Stimulated activated CD4-positive, alpha-beta T cell treated with anti-CD3 and anti-CD28 coated beads, Interleukin-4, amount 100 ng/mL, for 24 hours (primary cell): ENCODE measurements at regions not wholly inside any gene's neighbourhood (a gene's known extent, or its start where the extent isn't known, plus 50 kb on each side); places are given as distances from the start of the nearest gene placed in this dataset.

Source experiments
- DNase-seq: peaks from one replicate; pipeline ENCODE4 v3.0.0-alpha.2; 2020

DNA sequence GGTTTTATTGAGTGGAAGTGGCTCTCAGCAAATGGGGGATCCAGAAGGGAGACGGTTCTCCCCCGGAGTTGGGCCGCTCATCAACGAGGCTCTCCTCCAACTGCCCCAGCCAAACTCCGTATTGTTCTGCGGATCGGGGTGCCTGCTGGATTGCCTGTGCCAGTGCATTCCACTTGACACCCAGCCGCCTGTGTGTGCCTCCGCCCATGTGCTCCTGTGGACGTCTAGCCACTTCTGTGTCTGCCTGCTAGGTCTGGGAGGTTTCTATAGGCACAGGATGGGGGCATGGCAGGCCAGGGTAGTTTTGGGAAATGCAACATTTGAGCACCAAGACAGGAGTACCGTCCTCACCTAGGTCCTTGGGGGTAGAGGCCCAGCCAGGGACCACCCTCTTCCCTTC lies 225.7 kb upstream of the AMIGO2 start:
- DNase-seq = no peak

DNA sequence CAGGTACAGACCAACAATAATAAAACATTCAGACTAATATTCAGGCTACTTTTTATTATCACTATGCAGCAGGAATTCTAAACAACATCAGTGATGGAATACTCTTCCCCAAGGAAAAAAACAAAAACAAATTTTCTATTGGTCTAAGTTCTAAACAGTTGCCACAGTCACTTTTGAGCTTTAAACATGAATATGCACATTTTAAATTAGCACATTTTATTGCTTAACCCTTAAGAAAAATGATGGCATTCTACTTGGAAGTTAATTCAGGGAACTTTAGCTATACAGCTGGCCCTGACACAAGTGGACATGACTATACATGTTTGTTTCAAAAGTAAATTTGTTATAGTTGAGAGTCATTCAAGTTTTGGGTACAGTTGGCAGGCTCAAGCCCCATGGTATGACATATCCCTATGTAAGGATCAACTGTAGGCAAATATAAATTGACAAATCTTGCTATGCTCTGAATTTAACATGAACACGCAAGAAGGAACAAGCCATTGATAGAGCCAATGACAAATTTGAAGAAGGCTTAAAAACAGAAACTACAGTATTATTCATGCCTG lies 224.3 kb upstream of the AMIGO2 start:
- no peak for DNase-seq

DNA sequence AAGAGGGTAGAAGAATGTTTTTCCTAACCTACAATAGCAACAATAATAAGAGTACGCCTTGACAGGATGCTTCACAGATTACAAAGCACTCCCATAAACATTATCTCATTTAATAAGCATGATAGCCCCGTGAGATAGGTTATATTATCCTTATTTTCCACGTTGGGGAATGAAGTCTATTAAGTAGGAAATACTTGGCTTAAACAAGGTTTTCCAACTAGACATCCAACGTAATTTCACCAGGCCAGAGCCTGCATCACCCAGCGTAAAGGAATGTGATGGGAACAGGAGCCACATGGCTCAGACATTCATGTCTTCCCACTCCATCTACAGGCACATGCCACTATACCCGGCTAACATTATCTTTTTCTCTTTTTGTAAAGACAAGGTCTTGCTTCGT lies 223.4 kb upstream of the AMIGO2 start:
- no peak for DNase-seq

DNA sequence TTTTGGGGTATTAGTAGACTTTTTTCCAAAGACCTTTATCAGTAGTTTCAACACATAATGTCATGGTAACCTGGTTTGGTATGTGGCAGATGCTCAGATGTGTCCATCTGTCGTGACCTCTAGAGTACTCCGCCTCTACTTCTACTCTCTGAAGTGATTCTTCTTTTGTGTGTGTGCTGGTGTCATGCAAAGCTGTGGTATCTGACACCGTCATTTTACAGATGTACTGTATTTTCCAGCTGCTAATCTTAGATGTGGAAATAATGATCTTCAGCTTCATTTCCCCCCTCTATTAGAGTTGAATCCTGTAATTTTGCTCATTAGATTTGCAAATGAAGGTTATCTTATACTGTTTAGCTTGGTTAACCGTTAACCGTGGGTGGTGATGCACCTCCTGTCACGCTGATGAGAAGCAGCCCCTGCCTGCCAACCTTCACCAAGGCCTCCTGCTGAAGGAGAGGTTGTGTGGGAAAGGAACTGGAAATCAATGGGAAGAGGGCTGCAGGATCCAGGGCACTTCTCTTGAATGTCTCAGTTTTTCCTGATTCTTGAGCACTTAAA lies 222.4 kb upstream of the AMIGO2 start:
- peak; percentile 49 for DNase-seq

DNA sequence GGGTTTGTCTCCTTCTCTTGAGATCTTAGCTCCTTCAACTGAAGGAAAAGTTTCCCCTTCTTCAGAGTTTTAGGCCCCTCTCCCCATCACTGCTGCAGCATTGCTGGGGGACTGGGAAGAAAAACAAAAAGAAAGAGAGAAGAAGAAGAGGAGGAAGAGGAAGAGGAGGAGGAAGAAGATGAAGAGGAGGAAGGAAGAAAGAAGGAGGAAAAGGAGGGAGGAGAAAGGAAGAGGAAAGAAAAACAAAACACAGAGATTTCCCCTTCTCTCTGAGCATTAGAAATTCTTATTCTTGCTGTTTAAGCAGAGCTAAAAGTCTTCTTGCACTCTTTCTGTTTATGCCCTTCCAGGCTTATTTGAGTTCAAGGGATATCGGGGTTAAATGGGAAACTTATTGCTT lies 219.8 kb upstream of the AMIGO2 start:
- DNase-seq = no peak

DNA sequence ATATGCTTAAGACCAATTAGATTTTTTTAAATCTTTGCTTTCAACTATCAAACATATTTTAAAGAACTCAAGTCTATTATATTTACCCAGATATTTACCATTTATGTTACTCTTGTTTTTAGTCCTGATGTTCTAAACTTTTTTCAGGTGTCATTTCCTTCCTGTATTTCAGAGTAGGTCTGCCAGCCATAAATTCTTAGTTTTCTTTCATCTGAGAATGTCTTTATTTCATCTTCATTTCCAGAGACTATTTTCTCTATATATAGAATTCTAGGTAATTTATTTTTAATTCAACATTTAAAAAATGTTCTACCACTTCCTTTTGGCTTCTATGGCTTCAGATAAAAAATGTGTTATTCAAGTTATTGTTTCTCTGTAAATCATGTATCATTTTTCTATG lies 218.2 kb upstream of the AMIGO2 start:
- DNase-seq = no peak

DNA sequence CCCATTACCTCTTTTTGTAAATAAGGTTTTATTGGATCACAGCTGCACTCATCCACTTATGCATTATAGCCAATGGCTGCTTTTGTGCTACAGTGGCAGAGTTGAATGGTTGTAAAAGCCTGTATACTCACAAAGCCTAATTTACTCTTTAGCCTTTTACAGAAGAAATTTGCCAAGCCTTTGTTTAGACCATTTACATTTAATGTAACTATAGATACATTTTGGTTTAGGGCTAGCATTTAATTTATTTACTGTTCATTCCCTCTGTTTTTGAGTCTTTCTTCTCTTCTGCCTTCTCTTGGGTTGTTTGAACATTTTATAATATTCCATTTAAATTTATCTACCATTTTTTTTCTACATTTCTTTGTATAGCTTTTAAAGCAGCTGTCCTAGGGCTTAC lies 217.1 kb upstream of the AMIGO2 start:
- no peak for DNase-seq

DNA sequence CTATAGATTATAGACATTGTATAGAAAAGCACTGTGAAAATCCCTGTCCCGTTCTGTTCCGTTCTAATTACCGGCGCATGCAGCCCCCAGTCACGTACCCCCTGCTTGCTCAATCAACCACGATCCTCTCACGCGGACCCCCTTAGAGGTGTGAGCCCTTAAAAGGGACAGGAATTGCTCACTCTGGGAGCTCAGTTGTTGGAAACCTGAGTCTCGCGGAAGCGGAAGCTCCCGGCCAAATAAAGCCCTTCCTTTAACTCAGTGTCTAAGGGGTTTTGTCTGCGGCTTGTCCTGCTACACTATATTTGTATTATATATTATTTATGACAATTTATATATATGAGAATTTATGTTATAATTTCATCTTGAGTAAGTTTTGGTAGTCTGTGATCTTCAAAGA lies 213.6 kb upstream of the AMIGO2 start:
- DNase-seq = no peak

DNA sequence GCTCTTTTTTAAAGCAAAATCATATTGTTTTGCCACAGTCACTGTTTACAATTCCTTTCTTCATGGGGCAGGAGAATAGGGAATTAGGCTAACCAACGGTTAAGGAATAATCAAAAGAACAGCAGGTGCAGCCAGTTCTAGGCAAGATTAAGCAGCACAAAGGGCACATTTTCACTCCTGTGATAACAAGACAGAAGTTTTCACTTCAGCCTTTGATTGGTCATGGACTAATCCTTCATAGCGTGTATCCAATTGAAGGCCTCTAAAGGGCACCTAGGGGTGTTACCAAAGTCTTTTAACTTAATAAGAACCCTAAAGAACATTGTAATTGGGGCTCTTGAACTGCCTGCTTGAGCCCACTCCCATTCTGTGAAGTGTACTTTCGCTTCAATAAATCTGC lies 206.9 kb upstream of the AMIGO2 start:
- no peak for DNase-seq
